NOMO-1 treated with DMSO at 0.1 percent for 48 hours (cell line): ENCODE measurements at regions not wholly inside any gene's neighbourhood (a gene's known extent, or its start where the extent isn't known, plus 50 kb on each side); places are given as distances from the start of the nearest gene placed in this dataset.
"Not testable (repeated sequence)": the region's sequence is repeated elsewhere in the genome, so short reads cannot be mapped to it uniquely, and the experiment has no call there.

Source experiments
- DNase-seq: peaks from one replicate; lab custom pipeline; 2025; ENCODE audit not compliant: unreplicated experiment; lab: John Stamatoyannopoulos, UW

GRCh38 chr3:33919312-33920120 is 121.1 kb downstream of the PDCD6IP start:
- no peak for DNase-seq

- DNase-seq: no peak
Observed at GRCh38 chr3:33920511-33920910, 122.1 kb downstream of the PDCD6IP start.

- no peak for DNase-seq
Observed at GRCh38 chr3:33921608-33922007, 123.2 kb downstream of the PDCD6IP start.

GRCh38 chr3:33926998-33927605 is 128.7 kb downstream of the PDCD6IP start:
- no peak for DNase-seq

GRCh38 chr3:33929813-33930212 is 131.4 kb downstream of the PDCD6IP start:
- DNase-seq: no peak

GRCh38 chr3:33931512-33931911 is 133.1 kb downstream of the PDCD6IP start:
- no peak for DNase-seq

- DNase-seq: no peak
Observed at GRCh38 chr3:33932010-33932764, 133.8 kb downstream of the PDCD6IP start.

- DNase-seq: no peak
Observed at GRCh38 chr3:33936171-33936920, 137.9 kb downstream of the PDCD6IP start.

GRCh38 chr3:33936921-33937525 is 138.6 kb downstream of the PDCD6IP start:
- no peak for DNase-seq

- DNase-seq: no peak
Observed at GRCh38 chr3:33937628-33938027, 139.2 kb downstream of the PDCD6IP start.

GRCh38 chr3:33940149-33940548 is 141.7 kb downstream of the PDCD6IP start:
- DNase-seq: no peak

GRCh38 chr3:33940736-33941135 is 142.3 kb downstream of the PDCD6IP start:
- DNase-seq: no peak

GRCh38 chr3:33941804-33942203 is 143.4 kb downstream of the PDCD6IP start:
- DNase-seq: no peak

GRCh38 chr3:33942483-33943150 is 144.2 kb downstream of the PDCD6IP start:
- no peak for DNase-seq

GRCh38 chr3:33943277-33943676 is 144.8 kb downstream of the PDCD6IP start:
- DNase-seq: no peak

GRCh38 chr3:33946612-33947011 is 148.2 kb downstream of the PDCD6IP start:
- not testable (repeated sequence) for DNase-seq

- no peak for DNase-seq
Observed at GRCh38 chr3:33947272-33948195, 149.1 kb downstream of the PDCD6IP start.

GRCh38 chr3:33949074-33949473 is 150.6 kb downstream of the PDCD6IP start:
- no peak for DNase-seq

GRCh38 chr3:33954956-33955355 is 156.5 kb downstream of the PDCD6IP start:
- no peak for DNase-seq
